ENCODE measurements at regions not wholly inside any gene's neighbourhood (a gene's known extent, or its start where the extent isn't known, plus 50 kb on each side); places are given as distances from the start of the nearest gene placed in this dataset.

GRCh38 chr16:51932317-51932716 is 614.6 kb downstream of the TOX3 start:
- TF ChIP-seq PATZ1 (CRISPR knock-in tag; IDR thresholded peaks at IDR 0.05; ENCODE audit: borderline replicate concordance) (no peak), CREB5 (CRISPR knock-in tag; IDR thresholded peaks at IDR 0.05; ENCODE audit: low read depth) (no peak), ZNF8 (CRISPR knock-in tag; IDR thresholded peaks at IDR 0.05) (no peak), PPARA (CRISPR knock-in tag; IDR thresholded peaks at IDR 0.05; ENCODE audit: borderline replicate concordance) (no peak), ARNTL (CRISPR knock-in tag; IDR thresholded peaks at IDR 0.05; ENCODE audit: borderline replicate concordance, low read depth) (no peak), TSHZ2 (CRISPR knock-in tag; IDR thresholded peaks at IDR 0.05) (no peak)
